Bronchial epithelial cell (primary cell): ENCODE measurements at regions not wholly inside any gene's neighbourhood (a gene's known extent, or its start where the extent isn't known, plus 50 kb on each side); places are given as distances from the start of the nearest gene placed in this dataset.
"Not testable (repeated sequence)": the region's sequence is repeated elsewhere in the genome, so short reads cannot be mapped to it uniquely, and the experiment has no call there.

Experiments used
- DNase-seq: peaks from one replicate; pipeline ENCODE4 v3.0.0-alpha.2; 2010; ENCODE audit warnings: low read depth
- FAIRE-seq: peaks from 2 replicates; lab custom pipeline; 2011; peaks lifted over from hg19 to GRCh38; lab: Jason Lieb, UNC
- H3K27me3 ChIP-seq: 2 replicates; pipeline ENCODE4 v1.5.1; 2011; ENCODE audit warnings: low read length; ENCODE audit not compliant: control insufficient read depth, insufficient read depth
- H3K36me3 ChIP-seq: 2 replicates; pipeline ENCODE4 v1.5.1; 2011; ENCODE audit warnings: low read length; ENCODE audit not compliant: control insufficient read depth, insufficient read depth
- H3K4me3 ChIP-seq: 2 replicates; pipeline ENCODE4 v1.5.1; 2011; ENCODE audit warnings: mild to moderate bottlenecking, low read depth, low read length, control low read depth
- CTCF ChIP-seq: IDR thresholded peaks from 2 replicates; pipeline ENCODE4 v1.5.1; 2011; ENCODE audit warnings: mild to moderate bottlenecking, moderate library complexity, low read length, control low read depth, inconsistent platforms; ENCODE audit not compliant: insufficient read depth, severe bottlenecking

GRCh38 chr2:128514555-128514955 lies 195.9 kb upstream of the HS6ST1 start:
- DNase-seq (no peak), FAIRE-seq (no peak)
- no peak for TF ChIP-seq CTCF
- Histone ChIP-seq H3K27me3 (no peaks in the 10 kb centered on the region), H3K4me3 (no peak overlapping the region), H3K36me3 (no peaks in the 10 kb centered on the region)

- no peaks in the 10 kb centered on the region for H3K36me3 ChIP-seq
- DNase-seq: no peak
Observed at GRCh38 chr2:128516938-128517337, 198.3 kb upstream of the HS6ST1 start.

GRCh38 chr2:128519028-128519427 lies 200.4 kb upstream of the HS6ST1 start:
- not testable (repeated sequence) for DNase-seq, H3K4me3 ChIP-seq, H3K27me3 ChIP-seq, FAIRE-seq, H3K36me3 ChIP-seq

More at GRCh38 chr2:128516938-128517337, 198.3 kb upstream of the HS6ST1 start:
- Histone ChIP-seq H3K27me3 (no peaks in the 10 kb centered on the region), H3K4me3 (no peak overlapping the region)
- FAIRE-seq: no peak
- no peak for TF ChIP-seq CTCF

- FAIRE-seq (no peak), DNase-seq (no peak)
- no peaks in the 10 kb centered on the region for H3K27me3 ChIP-seq
- no peak for TF ChIP-seq CTCF
- H3K4me3 ChIP-seq: no peak overlapping the region
- H3K36me3 ChIP-seq: no peaks in the 10 kb centered on the region
Observed at GRCh38 chr2:128519517-128520215, 201.0 kb upstream of the HS6ST1 start.

- no peak for TF ChIP-seq CTCF
- no peaks in the 10 kb centered on the region for H3K27me3 ChIP-seq
- no peak overlapping the region for H3K4me3 ChIP-seq
- no peak for DNase-seq
- H3K36me3 ChIP-seq: no peaks in the 10 kb centered on the region
- FAIRE-seq: no peak
Observed at GRCh38 chr2:128520340-128520739, 201.7 kb upstream of the HS6ST1 start.

GRCh38 chr2:128520791-128521190 lies 202.1 kb upstream of the HS6ST1 start:
- Histone ChIP-seq H3K4me3 (no peak overlapping the region), H3K36me3 (no peaks in the 10 kb centered on the region), H3K27me3 (no peaks in the 10 kb centered on the region)
- no peak for TF ChIP-seq CTCF
- FAIRE-seq (no peak), DNase-seq (no peak)
